ACC112 (cell line): ENCODE measurements at regions not wholly inside any gene's neighbourhood (a gene's known extent, or its start where the extent isn't known, plus 50 kb on each side); places are given as distances from the start of the nearest gene placed in this dataset.

ENCODE experiments used
- H2AFZ ChIP-seq: fragments of 200-600 bp; sonication (generic); one replicate; pipeline ENCODE4 v1.6.0; 2017; ENCODE audit warnings: antibody characterized with exemption, low read length; ENCODE audit not compliant: unreplicated experiment
- H3K27ac ChIP-seq: fragments of 200-600 bp; sonication (generic); 2 replicates; pipeline ENCODE4 v1.5.1; 2014; ENCODE audit warnings: low read depth, mild to moderate bottlenecking, antibody characterized with exemption, low read length, moderate library complexity
- H3K27me3 ChIP-seq: fragments of 200-600 bp; sonication (generic); 2 replicates; pipeline ENCODE4 v1.6.1; 2014; ENCODE audit warnings: mild to moderate bottlenecking, antibody characterized with exemption, low read length, moderate library complexity, mixed read lengths; ENCODE audit not compliant: insufficient read depth
- H3K36me3 ChIP-seq: fragments of 200-600 bp; sonication (generic); 2 replicates; pipeline ENCODE4 v1.6.1; 2016; ENCODE audit warnings: mild to moderate bottlenecking, antibody characterized with exemption, low read length, moderate library complexity, mixed read lengths; ENCODE audit not compliant: insufficient read depth
- H3K4me1 ChIP-seq: fragments of 200-600 bp; sonication (generic); one replicate; pipeline ENCODE4 v1.6.1; 2016; ENCODE audit warnings: low read length, mixed read lengths; ENCODE audit not compliant: insufficient read depth, unreplicated experiment, control insufficient read depth
- H3K4me3 ChIP-seq: fragments of 200-600 bp; sonication (generic); 2 replicates; pipeline ENCODE4 v1.5.1; 2014; ENCODE audit warnings: mild to moderate bottlenecking, low read depth, low read length
- H3K79me2 ChIP-seq: fragments of 200-600 bp; sonication (generic); one replicate; pipeline ENCODE4 v1.6.0; 2016; ENCODE audit warnings: low read length; ENCODE audit not compliant: control insufficient read depth, unreplicated experiment, insufficient read depth

GRCh38 chr12:132405742-132406251 lies 76.4 kb upstream of the GALNT9 start:
- Histone ChIP-seq H3K27me3 (peaks cover 7% of the 10 kb centered on the region; the same call in 1 of the 2 replicates), H2AFZ (no peak overlapping the region), H3K79me2 (no peaks in the 10 kb centered on the region), H3K4me3 (no peak overlapping the region), H3K27ac (no peak overlapping the region), H3K36me3 (no peaks in the 10 kb centered on the region), H3K4me1 (no peaks in the 10 kb centered on the region)

DNA sequence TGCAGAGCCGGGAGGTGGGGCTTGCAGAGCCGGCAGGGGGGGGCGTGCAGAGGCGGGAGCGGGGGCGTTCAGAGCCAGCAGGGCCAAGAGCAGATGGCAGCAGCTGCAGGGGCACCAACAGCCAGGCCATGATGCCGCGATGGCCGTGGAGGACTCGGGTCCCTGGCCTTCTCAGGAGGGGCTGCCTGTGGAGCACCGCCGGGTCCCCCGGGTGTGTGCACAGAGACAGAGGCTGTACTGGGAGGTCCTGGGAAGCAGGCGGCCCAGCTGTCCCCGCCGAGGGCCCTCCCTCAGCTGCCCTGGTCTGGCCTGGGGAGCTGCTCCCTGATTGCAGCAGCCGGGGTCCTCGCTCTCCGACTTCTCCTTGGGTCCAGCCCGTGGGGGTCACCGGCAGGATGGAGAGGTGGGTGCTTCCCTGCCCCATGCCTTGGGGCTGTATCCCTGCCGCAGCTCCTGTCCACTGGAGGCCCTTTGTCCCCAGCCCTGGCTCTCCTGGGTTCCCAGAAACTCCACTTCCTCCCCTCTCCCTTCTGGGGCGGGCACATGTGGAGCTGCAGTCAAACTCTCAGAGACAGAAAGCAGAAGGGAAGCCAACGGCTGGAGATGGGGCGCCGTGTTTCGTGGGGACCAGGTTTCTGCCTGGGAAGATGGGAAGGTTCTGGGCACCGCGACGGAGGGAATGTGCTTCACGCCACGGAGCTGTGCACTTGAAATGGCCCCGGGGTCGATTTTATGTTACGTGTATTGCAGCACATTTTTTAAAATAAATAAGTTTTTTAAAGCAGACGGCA lies 75.8 kb upstream of the GALNT9 start:
- H3K27ac ChIP-seq = no peak overlapping the region
- H2AFZ ChIP-seq = no peak overlapping the region
- no peak overlapping the region for H3K4me3 ChIP-seq
- H3K4me1 ChIP-seq = no peaks in the 10 kb centered on the region
- H3K36me3 ChIP-seq = no peaks in the 10 kb centered on the region
- H3K27me3 ChIP-seq = peaks cover 11% of the 10 kb centered on the region; the same call in 1 of the 2 replicates
- H3K79me2 ChIP-seq = no peaks in the 10 kb centered on the region

- Histone ChIP-seq H3K36me3 (no peaks in the 10 kb centered on the region), H3K4me3 (no peak overlapping the region), H3K27me3 (peaks cover 18% of the 10 kb centered on the region; the same call in 1 of the 2 replicates), H3K27ac (no peak overlapping the region), H3K4me1 (no peaks in the 10 kb centered on the region), H2AFZ (no peak overlapping the region), H3K79me2 (no peaks in the 10 kb centered on the region)
Measured at GRCh38 chr12:132404435-132404855, 75.1 kb upstream of the GALNT9 start.

DNA sequence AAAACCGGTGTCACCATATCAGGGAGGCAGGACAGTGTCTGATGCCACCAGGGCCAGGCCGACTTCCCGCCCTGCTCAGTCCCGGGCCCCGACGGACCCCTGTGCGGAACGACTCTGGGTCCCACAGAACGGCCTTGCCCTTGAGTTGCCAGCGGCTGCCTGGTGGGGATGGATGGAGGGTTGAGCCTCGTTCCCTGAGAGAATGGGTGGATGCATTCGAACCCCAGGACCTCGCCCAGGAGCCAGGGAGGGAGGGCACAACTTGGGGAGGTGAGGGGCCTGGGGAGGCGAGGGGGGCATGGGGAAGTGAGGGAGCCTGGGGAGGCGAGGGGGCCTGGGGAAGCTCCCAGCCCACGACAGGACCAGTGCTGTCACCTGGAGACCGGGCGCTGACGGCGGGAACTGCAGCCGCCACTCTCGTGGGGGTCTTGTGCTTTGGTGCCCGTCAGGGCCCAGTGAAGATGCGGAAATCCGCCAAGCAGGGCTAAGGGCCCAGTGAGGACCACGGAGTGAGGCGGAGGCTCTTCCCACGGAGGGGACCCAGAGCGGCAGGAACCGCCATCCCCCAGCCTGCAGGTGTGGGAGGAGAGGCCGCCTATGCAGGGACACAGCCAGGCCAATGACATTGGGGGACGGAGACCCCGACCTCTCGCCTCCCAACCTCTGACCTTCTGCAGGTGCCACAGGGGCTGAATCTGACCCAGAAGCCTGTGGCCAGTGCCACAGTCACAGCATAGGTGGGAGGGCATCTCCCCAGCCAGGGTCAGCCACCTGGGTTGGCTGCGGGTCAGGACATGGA lies 74.4 kb upstream of the GALNT9 start:
- peaks cover 20% of the 10 kb centered on the region for H3K27me3 ChIP-seq

GRCh38 chr12:132402831-132403416 lies 73.5 kb upstream of the GALNT9 start:
- Histone ChIP-seq H2AFZ (no peak overlapping the region), H3K27me3 (peaks cover 20% of the 10 kb centered on the region), H3K36me3 (no peaks in the 10 kb centered on the region), H3K79me2 (no peaks in the 10 kb centered on the region), H3K4me1 (no peaks in the 10 kb centered on the region), H3K4me3 (no peak overlapping the region), H3K27ac (no peak overlapping the region)

More for the DNA sequence above, 74.4 kb upstream of the GALNT9 start:
- Histone ChIP-seq H3K4me1 (no peaks in the 10 kb centered on the region), H3K36me3 (no peaks in the 10 kb centered on the region), H3K79me2 (no peaks in the 10 kb centered on the region), H2AFZ (no peak overlapping the region), H3K4me3 (no peak overlapping the region), H3K27ac (no peak overlapping the region)

DNA sequence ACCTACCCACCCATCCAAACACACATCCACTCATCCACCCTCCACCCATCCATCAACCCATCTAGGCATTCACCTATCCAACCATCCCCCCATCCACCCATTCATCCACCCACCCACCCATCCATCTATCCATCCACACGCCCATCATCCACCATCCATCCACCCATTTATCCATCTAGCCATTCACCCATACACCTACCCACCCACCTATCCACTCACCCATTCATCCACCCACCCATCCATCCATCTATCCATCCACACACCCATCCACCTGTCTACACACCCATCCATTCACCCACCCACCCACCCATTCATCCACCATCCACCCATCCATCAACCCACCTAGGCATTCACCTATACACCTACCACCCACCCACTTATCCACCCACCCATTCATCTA lies 72.6 kb upstream of the GALNT9 start:
- Histone ChIP-seq H2AFZ (no peak overlapping the region), H3K36me3 (no peaks in the 10 kb centered on the region), H3K4me3 (no peak overlapping the region), H3K27me3 (peaks cover 27% of the 10 kb centered on the region), H3K79me2 (no peaks in the 10 kb centered on the region), H3K4me1 (no peaks in the 10 kb centered on the region), H3K27ac (no peak overlapping the region)

DNA sequence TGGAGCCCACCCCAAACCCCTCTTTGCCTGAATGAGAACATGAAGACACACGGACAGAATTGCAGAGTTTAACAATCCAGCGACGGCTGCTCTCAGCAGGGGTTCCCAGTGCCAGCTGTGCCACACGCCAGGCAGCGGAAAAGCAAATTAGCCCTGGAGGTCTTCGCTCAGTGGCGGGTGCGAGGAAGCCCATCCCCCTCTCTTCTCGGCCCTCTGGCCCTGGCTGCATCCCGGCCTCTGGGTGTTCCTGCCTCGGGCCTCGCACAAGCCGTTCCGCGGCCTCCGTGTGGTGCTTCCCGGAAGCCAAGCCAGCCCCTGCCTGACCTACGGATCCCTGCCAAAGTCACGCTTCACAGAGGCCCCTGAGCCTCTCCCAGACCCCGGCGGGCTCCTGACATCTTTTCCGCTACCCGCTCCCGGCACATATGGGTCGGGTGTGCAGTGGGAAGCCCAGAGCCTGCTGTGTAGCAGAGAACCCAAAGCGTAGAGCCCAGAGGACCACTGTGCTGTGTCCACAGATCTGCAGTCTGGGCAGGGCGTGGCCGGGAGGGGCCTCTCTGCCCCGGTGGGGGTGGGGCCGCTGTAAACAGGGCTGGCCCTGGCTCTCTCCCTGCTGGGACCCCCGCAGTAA lies 70.7 kb upstream of the GALNT9 start:
- H3K27ac ChIP-seq = no peak overlapping the region
- no peaks in the 10 kb centered on the region for H3K79me2 ChIP-seq
- H2AFZ ChIP-seq = no peak overlapping the region
- H3K4me1 ChIP-seq = no peaks in the 10 kb centered on the region
- H3K36me3 ChIP-seq = no peaks in the 10 kb centered on the region
- H3K27me3 ChIP-seq = peaks cover 30% of the 10 kb centered on the region
- no peak overlapping the region for H3K4me3 ChIP-seq

GRCh38 chr12:132399092-132400010 lies 70.0 kb upstream of the GALNT9 start:
- Histone ChIP-seq H3K27me3 (peaks cover 30% of the 10 kb centered on the region), H3K4me3 (no peak overlapping the region), H3K36me3 (no peaks in the 10 kb centered on the region), H3K79me2 (no peaks in the 10 kb centered on the region), H3K4me1 (no peaks in the 10 kb centered on the region), H2AFZ (no peak overlapping the region), H3K27ac (no peak overlapping the region)

- Histone ChIP-seq H3K4me1 (peaks cover 4% of the 10 kb centered on the region), H3K27me3 (peaks cover 30% of the 10 kb centered on the region), H3K27ac (no peak overlapping the region), H2AFZ (no peak overlapping the region), H3K79me2 (no peaks in the 10 kb centered on the region), H3K4me3 (no peak overlapping the region), H3K36me3 (no peaks in the 10 kb centered on the region)
Measured at GRCh38 chr12:132398386-132398991, 69.1 kb upstream of the GALNT9 start.
